ENCODE measurements at regions not wholly inside any gene's neighbourhood (a gene's known extent, or its start where the extent isn't known, plus 50 kb on each side); places are given as distances from the start of the nearest gene placed in this dataset.

DNA sequence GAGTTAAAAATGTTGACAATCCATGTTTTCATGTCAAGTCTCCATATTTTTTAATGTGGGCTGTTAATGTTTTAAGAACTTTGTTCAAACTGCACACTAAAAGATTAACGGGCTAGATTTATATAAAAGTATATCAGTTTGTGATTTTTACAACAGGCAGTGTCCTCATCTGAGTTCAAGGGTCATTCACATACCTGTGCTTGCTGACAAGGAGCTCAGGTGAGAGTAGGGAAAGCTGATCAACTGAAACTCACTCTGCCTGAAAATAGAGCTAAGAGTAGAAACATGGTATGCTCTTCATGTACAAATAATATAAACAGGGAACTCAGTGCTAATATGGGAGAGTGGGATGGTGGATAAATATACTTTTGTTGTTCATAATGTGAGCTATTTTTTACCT, 102.3 kb upstream of the DKK2 start:
- DNase-seq (ENCODE audit: extremely low read depth in 1 of 4, low spot score in 3 of 4) (no peak), FAIRE-seq (no peak), ATAC-seq (no peak)
- H3K9me1 ChIP-seq (ENCODE audit: control insufficient read depth, insufficient read depth, low read length), result no peaks in the 10 kb centered on the region
- ChIA-PET CTCF (ENCODE audit: low intra/inter-chr PET ratio) (no interaction called here), POLR2A (no interaction called here)
- no peaks in the 10 kb centered on the region for H3K36me3 ChIP-seq (ENCODE audit: control insufficient read depth, insufficient read depth, low read length)
- no peak overlapping the region for H3K27ac ChIP-seq (ENCODE audit: extremely low read depth, low read depth, low read length)
- H3K9me3 ChIP-seq (replicated peaks; ENCODE audit: control insufficient read depth, insufficient read depth, low read depth, low read length), result no peaks in the 10 kb centered on the region
- in situ Hi-C loops (cut with MboI), result no loop called here
- H3K27me3 ChIP-seq (ENCODE audit: control insufficient read depth in 2 of 2, insufficient read depth in 2 of 2, low read length in 2 of 2), result no peaks in the 10 kb centered on the region
- no peaks in the 10 kb centered on the region for H4K20me1 ChIP-seq (replicated peaks; ENCODE audit: control insufficient read depth, insufficient read depth, low read length)
- no peak overlapping the region for H3K9ac ChIP-seq (ENCODE audit: insufficient read depth in 1 of 2, low read depth in 2 of 2, low read length in 2 of 2)
- H2AFZ ChIP-seq (ENCODE audit: low read depth, low read length), result no peak overlapping the region
- H3K4me3 ChIP-seq, result no peak overlapping the region
- BruUV-seq (replicated peaks), result no TSS peak
- no peaks in the 10 kb centered on the region for H3K4me1 ChIP-seq (replicated peaks in 1 of 2; ENCODE audit: control insufficient read depth in 2 of 2, insufficient read depth in 2 of 2, low read length in 2 of 2)
- H3K79me2 ChIP-seq (ENCODE audit: control insufficient read depth, insufficient read depth, low read length), result no peaks in the 10 kb centered on the region
- intact Hi-C loops (cut with micrococcal nuclease), result no loop called here
- 0% methylated on average over 1 of the region's 1 CpG for whole genome bisulfite sequencing (ENCODE audit: insufficient coverage, low coverage, missing lambda C conversion rate)
- H3K4me2 ChIP-seq (ENCODE audit: insufficient read depth, low read length), result no peak overlapping the region
- TF ChIP-seq ZEB2 (IDR thresholded peaks at IDR 0.05), result no peak
- TF ChIP-seq XRCC3 (IDR thresholded peaks at IDR 0.05), result no peak
- TF ChIP-seq, protein P1, sequence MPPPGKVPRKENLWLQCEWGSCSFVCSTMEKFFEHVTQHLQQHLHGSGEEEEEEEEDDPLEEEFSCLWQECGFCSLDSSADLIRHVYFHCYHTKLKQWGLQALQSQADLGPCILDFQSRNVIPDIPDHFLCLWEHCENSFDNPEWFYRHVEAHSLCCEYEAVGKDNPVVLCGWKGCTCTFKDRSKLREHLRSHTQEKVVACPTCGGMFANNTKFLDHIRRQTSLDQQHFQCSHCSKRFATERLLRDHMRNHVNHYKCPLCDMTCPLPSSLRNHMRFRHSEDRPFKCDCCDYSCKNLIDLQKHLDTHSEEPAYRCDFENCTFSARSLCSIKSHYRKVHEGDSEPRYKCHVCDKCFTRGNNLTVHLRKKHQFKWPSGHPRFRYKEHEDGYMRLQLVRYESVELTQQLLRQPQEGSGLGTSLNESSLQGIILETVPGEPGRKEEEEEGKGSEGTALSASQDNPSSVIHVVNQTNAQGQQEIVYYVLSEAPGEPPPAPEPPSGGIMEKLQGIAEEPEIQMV (tag; conservative IDR thresholded peaks at IDR 0.05; ENCODE audit: low read depth), result no peak
- no peak for TF ChIP-seq ZNF79 (CRISPR knock-in tag; IDR thresholded peaks at IDR 0.05; ENCODE audit: low read depth)
- TF ChIP-seq, protein P2, sequence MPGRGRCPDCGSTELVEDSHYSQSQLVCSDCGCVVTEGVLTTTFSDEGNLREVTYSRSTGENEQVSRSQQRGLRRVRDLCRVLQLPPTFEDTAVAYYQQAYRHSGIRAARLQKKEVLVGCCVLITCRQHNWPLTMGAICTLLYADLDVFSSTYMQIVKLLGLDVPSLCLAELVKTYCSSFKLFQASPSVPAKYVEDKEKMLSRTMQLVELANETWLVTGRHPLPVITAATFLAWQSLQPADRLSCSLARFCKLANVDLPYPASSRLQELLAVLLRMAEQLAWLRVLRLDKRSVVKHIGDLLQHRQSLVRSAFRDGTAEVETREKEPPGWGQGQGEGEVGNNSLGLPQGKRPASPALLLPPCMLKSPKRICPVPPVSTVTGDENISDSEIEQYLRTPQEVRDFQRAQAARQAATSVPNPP (IDR thresholded peaks at IDR 0.05; ENCODE audit: borderline replicate concordance, insufficient read depth, insufficient read length), result no peak
- TF ChIP-seq RBM14 (IDR thresholded peaks at IDR 0.05; ENCODE audit: borderline replicate concordance, insufficient read depth, low read depth, low read length), result no peak
- TF ChIP-seq, protein P3, sequence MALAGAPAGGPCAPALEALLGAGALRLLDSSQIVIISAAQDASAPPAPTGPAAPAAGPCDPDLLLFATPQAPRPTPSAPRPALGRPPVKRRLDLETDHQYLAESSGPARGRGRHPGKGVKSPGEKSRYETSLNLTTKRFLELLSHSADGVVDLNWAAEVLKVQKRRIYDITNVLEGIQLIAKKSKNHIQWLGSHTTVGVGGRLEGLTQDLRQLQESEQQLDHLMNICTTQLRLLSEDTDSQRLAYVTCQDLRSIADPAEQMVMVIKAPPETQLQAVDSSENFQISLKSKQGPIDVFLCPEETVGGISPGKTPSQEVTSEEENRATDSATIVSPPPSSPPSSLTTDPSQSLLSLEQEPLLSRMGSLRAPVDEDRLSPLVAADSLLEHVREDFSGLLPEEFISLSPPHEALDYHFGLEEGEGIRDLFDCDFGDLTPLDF (CRISPR knock-in tag; IDR thresholded peaks at IDR 0.05), result no peak
- TF ChIP-seq GATAD2B (IDR thresholded peaks at IDR 0.05; ENCODE audit: borderline replicate concordance), result no peak
- TF ChIP-seq, protein P4, sequence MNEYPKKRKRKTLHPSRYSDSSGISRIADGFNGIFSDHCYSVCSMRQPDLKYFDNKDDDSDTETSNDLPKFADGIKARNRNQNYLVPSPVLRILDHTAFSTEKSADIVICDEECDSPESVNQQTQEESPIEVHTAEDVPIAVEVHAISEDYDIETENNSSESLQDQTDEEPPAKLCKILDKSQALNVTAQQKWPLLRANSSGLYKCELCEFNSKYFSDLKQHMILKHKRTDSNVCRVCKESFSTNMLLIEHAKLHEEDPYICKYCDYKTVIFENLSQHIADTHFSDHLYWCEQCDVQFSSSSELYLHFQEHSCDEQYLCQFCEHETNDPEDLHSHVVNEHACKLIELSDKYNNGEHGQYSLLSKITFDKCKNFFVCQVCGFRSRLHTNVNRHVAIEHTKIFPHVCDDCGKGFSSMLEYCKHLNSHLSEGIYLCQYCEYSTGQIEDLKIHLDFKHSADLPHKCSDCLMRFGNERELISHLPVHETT (CRISPR knock-in tag; conservative IDR thresholded peaks at IDR 0.05 in 1 of 2, IDR thresholded peaks at IDR 0.05 in 1 of 2), result no peak
- no peak for TF ChIP-seq TRIM28 (IDR thresholded peaks at IDR 0.05)
- TF ChIP-seq RHOXF2B (CRISPR knock-in tag; conservative IDR thresholded peaks at IDR 0.05), result no peak
- no peak for TF ChIP-seq NR2C2 (CRISPR knock-in tag; IDR thresholded peaks at IDR 0.05)
- TF ChIP-seq NR2C2 (tag; IDR thresholded peaks at IDR 0.05), result no peak
- no peak for TF ChIP-seq TGIF2 (CRISPR knock-in tag; IDR thresholded peaks at IDR 0.05)

Measured in K562 (cell line).